Fibroblast of lung (primary cell): ENCODE measurements at regions not wholly inside any gene's neighbourhood (a gene's known extent, or its start where the extent isn't known, plus 50 kb on each side); places are given as distances from the start of the nearest gene placed in this dataset.

Experiments used
- CTCF ChIP-seq, 2 donors: IDR thresholded peaks in 1 of 2; conservative IDR thresholded peaks in 1 of 2; 1 replicate in 1 of 2; 2 replicates in 1 of 2; pipeline ENCODE4 v1.5.1; 2011 to 2012; ENCODE audit warnings: low read length in 2 of 2, control low read depth in 1 of 2, inconsistent platforms in 1 of 2, low read depth in 1 of 2, mild to moderate bottlenecking in 1 of 2
- EZH2 ChIP-seq: IDR thresholded peaks from 2 replicates; pipeline ENCODE4 v1.5.1; 2012; ENCODE audit warnings: low read length, control low read depth, mild to moderate bottlenecking; ENCODE audit errors: missing control alignments

GRCh38 chr10:24790073-24790472 lies 66.4 kb upstream of the ARHGAP21 start:
- TF ChIP-seq CTCF (conservative IDR thresholded peaks at IDR 0.05 in 1 of 2, IDR thresholded peaks at IDR 0.05 in 1 of 2; ENCODE audit: low read depth in 1 of 2, low read length in 2 of 2) (no peak), EZH2 (no peak)
